H1 (cell line): ENCODE measurements at regions not wholly inside any gene's neighbourhood (a gene's known extent, or its start where the extent isn't known, plus 50 kb on each side); places are given as distances from the start of the nearest gene placed in this dataset.

Source experiments
- BCL11A ChIP-seq, 2 experiments: IDR thresholded peaks; one replicate each; pipeline ENCODE4 v1.6.1; 2011; ENCODE audit warnings: low read depth in 2 of 2, low read length in 2 of 2, mild to moderate bottlenecking in 2 of 2
- BRCA1 ChIP-seq: IDR thresholded peaks from 2 replicates; pipeline ENCODE4 v1.6.1; 2012; ENCODE audit warnings: low read depth, low read length, improper control_type of control experiment
- CBX5 ChIP-seq: fragments of 300-800, 300-1000 bp; sonication (generic); IDR thresholded peaks from 2 replicates; pipeline ENCODE4 v1.7.1; 2016; ENCODE audit warnings: antibody characterized with exemption, low read length, low read depth
- CTCF ChIP-seq, 3 experiments: IDR thresholded peaks; 1 replicate in 2 of 3; 2 replicates in 1 of 3; pipeline versions ENCODE4 v1.5.1 to v1.6.1; 2011; ENCODE audit warnings: low read length in 3 of 3, mild to moderate bottlenecking in 3 of 3, inconsistent platforms in 2 of 3, low read depth in 1 of 3, moderate library complexity in 1 of 3; ENCODE audit not compliant: insufficient read depth in 1 of 3; ENCODE audit errors: control extremely low read depth in 1 of 3
- EP300 ChIP-seq, 2 experiments: IDR thresholded peaks; 1 replicate in 1 of 2; 2 replicates in 1 of 2; pipeline ENCODE4 v1.6.1; 2011 to 2012; ENCODE audit warnings: low read depth in 2 of 2, low read length in 2 of 2, mild to moderate bottlenecking in 2 of 2, borderline replicate concordance in 1 of 2, inconsistent platforms in 1 of 2, moderate library complexity in 1 of 2
- NANOG ChIP-seq: IDR thresholded peaks from 2 replicates; pipeline ENCODE4 v1.6.1; 2011; ENCODE audit warnings: low read length, low read depth, mild to moderate bottlenecking, inconsistent platforms; ENCODE audit not compliant: insufficient read depth, poor library complexity, severe bottlenecking
- POLR2AphosphoS5 ChIP-seq: IDR thresholded peaks from 2 replicates; pipeline ENCODE4 v1.6.1; 2011; ENCODE audit warnings: low read depth, low read length
- TAF1 ChIP-seq: IDR thresholded peaks from 2 replicates; pipeline ENCODE4 v1.6.1; 2011; ENCODE audit warnings: mild to moderate bottlenecking, low read depth, low read length

- TF ChIP-seq CTCF (IDR thresholded peaks at IDR 0.05; ENCODE audit: control extremely low read depth in 1 of 3, insufficient read depth in 1 of 3, low read depth in 1 of 3, low read length in 3 of 3) (no peak), BRCA1 (no peak), NANOG (no peak), TAF1 (no peak), EP300 (IDR thresholded peaks at IDR 0.05; ENCODE audit: borderline replicate concordance in 1 of 2, low read depth in 2 of 2, low read length in 2 of 2) (no peak), CBX5 (no peak), POLR2AphosphoS5 (no peak), BCL11A (IDR thresholded peaks at IDR 0.05; ENCODE audit: low read depth in 2 of 2, low read length in 2 of 2) (no peak)
These were observed 988.1 kb upstream of the B3GALT2 start for GRCh38 chr1:194174528-194174927.
